Amniotic epithelial cell (primary cell): ENCODE measurements at regions not wholly inside any gene's neighbourhood (a gene's known extent, or its start where the extent isn't known, plus 50 kb on each side); places are given as distances from the start of the nearest gene placed in this dataset.

Experiments used
- DNase-seq: peaks from one replicate; pipeline ENCODE4 v3.0.0-alpha.2; 2010; ENCODE audit warnings: low read depth

- DNase-seq: no peak
Observed at GRCh38 chr4:13126976-13127910, 356.9 kb downstream of the RAB28 start.

GRCh38 chr4:13118633-13119032 lies 365.5 kb downstream of the RAB28 start:
- DNase-seq: no peak

GRCh38 chr4:13117185-13117584 lies 367.0 kb downstream of the RAB28 start:
- DNase-seq: no peak

GRCh38 chr4:13112030-13112429 lies 372.1 kb downstream of the RAB28 start:
- no peak for DNase-seq

GRCh38 chr4:13109536-13109935 lies 374.6 kb downstream of the RAB28 start:
- DNase-seq: no peak

- DNase-seq: no peak
Observed at GRCh38 chr4:13108096-13108495, 376.0 kb downstream of the RAB28 start.

- DNase-seq: no peak
Observed at GRCh38 chr4:13103382-13104015, 380.6 kb downstream of the RAB28 start.

- no peak for DNase-seq
Observed at GRCh38 chr4:13102092-13102742, 381.9 kb downstream of the RAB28 start.

- no peak for DNase-seq
Observed at GRCh38 chr4:13097971-13098370, 386.2 kb downstream of the RAB28 start.

GRCh38 chr4:13095722-13096121 lies 388.4 kb downstream of the RAB28 start:
- DNase-seq: no peak

- DNase-seq: no peak
Observed at GRCh38 chr4:13093170-13093569, 391.0 kb downstream of the RAB28 start.

GRCh38 chr4:13092702-13093101 lies 391.4 kb downstream of the RAB28 start:
- no peak for DNase-seq

- DNase-seq: no peak
Observed at GRCh38 chr4:13089659-13089998, 394.5 kb downstream of the RAB28 start.

GRCh38 chr4:13088726-13089658 lies 395.1 kb downstream of the RAB28 start:
- no peak for DNase-seq

- no peak for DNase-seq
Observed at GRCh38 chr4:13087041-13087440, 397.1 kb downstream of the RAB28 start.

- no peak for DNase-seq
Observed at GRCh38 chr4:13084210-13084609, 399.9 kb downstream of the RAB28 start.

GRCh38 chr4:13081830-13082229 lies 402.3 kb downstream of the RAB28 start:
- no peak for DNase-seq

- DNase-seq: no peak
Observed at GRCh38 chr4:13067077-13067476, 417.1 kb downstream of the RAB28 start.

GRCh38 chr4:13059019-13059418 lies 425.1 kb downstream of the RAB28 start:
- no peak for DNase-seq

- DNase-seq: no peak
Observed at GRCh38 chr4:13056630-13057189, 427.4 kb downstream of the RAB28 start.

GRCh38 chr4:13054420-13054970 lies 429.6 kb downstream of the RAB28 start:
- DNase-seq: no peak
